ENCODE measurements at regions not wholly inside any gene's neighbourhood (a gene's known extent, or its start where the extent isn't known, plus 50 kb on each side); places are given as distances from the start of the nearest gene placed in this dataset.

- no peak for TF ChIP-seq ZNF138 (tag by site-specific recombination; IDR thresholded peaks at IDR 0.05; ENCODE audit: borderline replicate concordance)
- no peak for TF ChIP-seq CTCF (tag by site-specific recombination; IDR thresholded peaks at IDR 0.05)
- no peak for TF ChIP-seq ZNF324 (tag by site-specific recombination; IDR thresholded peaks at IDR 0.05)
- no peak for TF ChIP-seq ZNF549 (tag by site-specific recombination; IDR thresholded peaks at IDR 0.05)
- no peak for TF ChIP-seq ZNF202 (tag by site-specific recombination; IDR thresholded peaks at IDR 0.05; ENCODE audit: borderline replicate concordance)
- TF ChIP-seq MYNN (tag by site-specific recombination; IDR thresholded peaks at IDR 0.05; ENCODE audit: borderline replicate concordance): no peak
- TF ChIP-seq ZNF292 (tag by site-specific recombination; IDR thresholded peaks at IDR 0.05; ENCODE audit: borderline replicate concordance, low read depth): no peak
- no peak for TF ChIP-seq ZBTB11 (tag by site-specific recombination; conservative IDR thresholded peaks at IDR 0.05; ENCODE audit: low read depth)
These were observed 74.0 kb upstream of the CTTNBP2NL start for GRCh38 chr1:112322018-112322417.

All from HEK293 (cell line).